H1 (cell line): ENCODE measurements at regions not wholly inside any gene's neighbourhood (a gene's known extent, or its start where the extent isn't known, plus 50 kb on each side); places are given as distances from the start of the nearest gene placed in this dataset.

Source experiments
- CTCF ChIA-PET: fragments of 300-600 bp; sonication (Branson Sonifier 250); formaldehyde crosslinking; loops from one replicate; lab custom pipeline; 2021; ENCODE audit not compliant: partially characterized antibody; lab: Charles Lee
- POLR2A ChIA-PET: fragments of 300-600 bp; sonication (Branson Sonifier 250); formaldehyde crosslinking; loops from one replicate; lab custom pipeline; 2021; ENCODE audit warnings: inconsistent platforms; ENCODE audit not compliant: partially characterized antibody; lab: Charles Lee
- DNase-seq, 2 experiments: peaks; one replicate each; pipeline versions ENCODE4 v3.0.0 to v3.0.0-alpha.2; 2010 to 2022; ENCODE audit warnings: low spot score in 2 of 2, low read depth in 1 of 2, mixed read lengths in 1 of 2
- FAIRE-seq: peaks from 2 replicates; lab custom pipeline; 2011; peaks lifted over from hg19 to GRCh38; lab: Jason Lieb, UNC
- H2AFZ ChIP-seq: 2 replicates; pipeline ENCODE4 v1.8.1; 2012; ENCODE audit warnings: low read length, inconsistent platforms
- H2AK5ac ChIP-seq: 2 replicates; pipeline ENCODE4 v1.6.1; 2013; ENCODE audit warnings: low read depth, low read length
- H2BK120ac ChIP-seq: replicated peaks from 2 replicates; pipeline ENCODE3; 2013; ENCODE audit warnings: low read depth, low read length, inconsistent platforms
- H2BK12ac ChIP-seq: 2 replicates; pipeline ENCODE4 v1.6.1; 2013; ENCODE audit warnings: low read depth, low read length
- H2BK15ac ChIP-seq: 2 replicates; pipeline ENCODE4 v1.6.1; 2013; ENCODE audit warnings: low read length
- H2BK20ac ChIP-seq: 2 replicates; pipeline ENCODE4 v1.6.1; 2013; ENCODE audit warnings: low read length
- H2BK5ac ChIP-seq: 2 replicates; pipeline ENCODE4 v1.6.1; 2013; ENCODE audit warnings: low read depth, low read length
- H3K14ac ChIP-seq: 2 replicates; pipeline ENCODE4 v1.6.1; 2013; ENCODE audit warnings: inconsistent platforms; ENCODE audit not compliant: insufficient read length
- H3K18ac ChIP-seq: 2 replicates; pipeline ENCODE4 v1.6.1; 2013; ENCODE audit warnings: low read length; ENCODE audit errors: extremely low read depth
- H3K23ac ChIP-seq: 2 replicates; pipeline ENCODE4 v1.6.1; 2013; ENCODE audit warnings: inconsistent platforms; ENCODE audit not compliant: insufficient read length
- H3K23me2 ChIP-seq: 2 replicates; pipeline ENCODE4 v1.6.1; 2013; ENCODE audit warnings: low read depth, low read length
- H3K27ac ChIP-seq: 2 replicates; pipeline ENCODE4 v1.6.1; 2011; ENCODE audit warnings: low read depth, low read length, inconsistent platforms
- H3K27me3 ChIP-seq, 4 experiments: replicated peaks in 1 of 4; 1 replicate in 1 of 4; 2 replicates in 3 of 4; pipeline versions ENCODE4 v1.6.1 to v1.8.1; 2011 to 2013; ENCODE audit warnings: low read length in 3 of 4, mild to moderate bottlenecking in 3 of 4, inconsistent platforms in 2 of 4, mixed read lengths in 2 of 4, moderate library complexity in 1 of 4; ENCODE audit not compliant: control insufficient read depth in 3 of 4, insufficient read depth in 3 of 4; ENCODE audit errors: extremely low read depth in 1 of 4
- H3K36me3 ChIP-seq, 4 experiments: 2 replicates each; pipeline versions ENCODE4 v1.6.1 to v1.8.1; 2011 to 2013; ENCODE audit warnings: mild to moderate bottlenecking in 4 of 4, low read length in 3 of 4, moderate library complexity in 2 of 4, control low read depth in 1 of 4, inconsistent platforms in 1 of 4; ENCODE audit not compliant: insufficient read depth in 4 of 4, control insufficient read depth in 2 of 4
- H3K4ac ChIP-seq: replicated peaks from 2 replicates; pipeline ENCODE3; 2013; ENCODE audit warnings: low read length, low read depth, mixed read lengths, inconsistent platforms; ENCODE audit not compliant: insufficient read length
- H3K4me1 ChIP-seq, 4 experiments: replicated peaks in 1 of 4; 1 replicate in 1 of 4; 2 replicates in 3 of 4; pipeline versions ENCODE4 v1.6.1 to v1.8.1; 2011 to 2013; ENCODE audit warnings: low read length in 3 of 4, inconsistent platforms in 2 of 4, mixed read lengths in 1 of 4; ENCODE audit not compliant: insufficient read depth in 4 of 4, control insufficient read depth in 3 of 4
- H3K4me2 ChIP-seq, 2 experiments: 2 replicates each; pipeline versions ENCODE4 v1.6.1 to v1.8.1; 2011 to 2013; ENCODE audit warnings: low read depth in 2 of 2, low read length in 2 of 2, control low read depth in 1 of 2, inconsistent platforms in 1 of 2, mild to moderate bottlenecking in 1 of 2; ENCODE audit not compliant: insufficient read depth in 1 of 2
- H3K4me3 ChIP-seq, 4 experiments: fragments of 200-600, 300-600 bp in 1 of 4; sonication (generic), shearing (Covaris generic), sonication (Bioruptor Twin) in 1 of 4; 2 replicates each; pipeline versions ENCODE4 v1.5.1 to v1.8.1; 2011 to 2016; ENCODE audit warnings: low read length in 4 of 4, low read depth in 3 of 4, control low read depth in 2 of 4, inconsistent platforms in 2 of 4, mild to moderate bottlenecking in 2 of 4, mixed read lengths in 1 of 4, moderate library complexity in 1 of 4; ENCODE audit not compliant: insufficient read depth in 2 of 4; ENCODE audit errors: extremely low read depth in 1 of 4
- H3K56ac ChIP-seq: replicated peaks from 2 replicates; pipeline ENCODE3; 2013; ENCODE audit warnings: low read depth, mild to moderate bottlenecking, mixed read lengths, low read length, inconsistent platforms; ENCODE audit not compliant: insufficient read length
- H3K79me1 ChIP-seq: 2 replicates; pipeline ENCODE4 v1.6.1; 2013; ENCODE audit warnings: low read depth, low read length, control low read depth
- H3K79me2 ChIP-seq, 2 experiments: 2 replicates each; pipeline versions ENCODE4 v1.6.1 to v1.8.1; 2012 to 2013; ENCODE audit warnings: low read length in 2 of 2, mild to moderate bottlenecking in 2 of 2, inconsistent platforms in 1 of 2; ENCODE audit not compliant: insufficient read depth in 2 of 2, control insufficient read depth in 1 of 2
- H3K9ac ChIP-seq, 4 experiments: replicated peaks in 1 of 4; 1 replicate in 1 of 4; 2 replicates in 3 of 4; pipeline versions ENCODE4 v1.6.1 to v1.8.1; 2011 to 2013; ENCODE audit warnings: low read depth in 3 of 4, low read length in 3 of 4, control low read depth in 2 of 4, mild to moderate bottlenecking in 2 of 4, moderate library complexity in 2 of 4, inconsistent platforms in 1 of 4; ENCODE audit errors: extremely low read depth in 1 of 4
- H3K9me3 ChIP-seq, 2 experiments: 2 replicates each; pipeline versions ENCODE4 v1.6.1 to v1.8.1; 2012 to 2013; ENCODE audit warnings: mild to moderate bottlenecking in 2 of 2, moderate library complexity in 2 of 2, control low read depth in 1 of 2, inconsistent platforms in 1 of 2, low read depth in 1 of 2, low read length in 1 of 2, mixed read lengths in 1 of 2; ENCODE audit not compliant: insufficient read depth in 2 of 2
- H4K20me1 ChIP-seq, 2 experiments: replicated peaks in 1 of 2; 2 replicates each; pipeline versions ENCODE3 to v1.8.1; 2011 to 2013; ENCODE audit warnings: inconsistent platforms in 2 of 2, low read length in 2 of 2, mild to moderate bottlenecking in 1 of 2; ENCODE audit not compliant: insufficient read depth in 2 of 2, control insufficient read depth in 1 of 2
- H4K5ac ChIP-seq: 2 replicates; pipeline ENCODE4 v1.6.1; 2013; ENCODE audit warnings: low read length, low read depth, mixed read lengths, inconsistent platforms; ENCODE audit not compliant: insufficient read length
- H4K8ac ChIP-seq: 2 replicates; pipeline ENCODE4 v1.8.0; 2013; ENCODE audit warnings: mild to moderate bottlenecking, moderate library complexity, low read length, inconsistent platforms; ENCODE audit not compliant: insufficient read depth; ENCODE audit errors: extremely low read depth
- H4K91ac ChIP-seq: replicated peaks from 2 replicates; pipeline ENCODE3; 2013; ENCODE audit warnings: low read length, mixed read lengths, inconsistent platforms; ENCODE audit not compliant: insufficient read length
- BRCA1 ChIP-seq: IDR thresholded peaks from 2 replicates; pipeline ENCODE4 v1.6.1; 2012; ENCODE audit warnings: low read depth, low read length, improper control_type of control experiment
- CHD1 ChIP-seq: IDR thresholded peaks from 2 replicates; pipeline ENCODE4 v1.6.1; 2012; ENCODE audit warnings: low read depth, low read length, improper control_type of control experiment
- CHD2 ChIP-seq: IDR thresholded peaks from 2 replicates; pipeline ENCODE4 v1.6.1; 2012; ENCODE audit warnings: low read length, improper control_type of control experiment
- CREB1 ChIP-seq: IDR thresholded peaks from 2 replicates; pipeline ENCODE4 v1.6.1; 2012; ENCODE audit warnings: inconsistent platforms
- CTBP2 ChIP-seq: IDR thresholded peaks from 2 replicates; pipeline ENCODE4 v1.7.0; 2011; ENCODE audit warnings: borderline replicate concordance, mild to moderate bottlenecking, moderate library complexity, mixed read lengths, low read length; ENCODE audit not compliant: insufficient read depth, insufficient read length
- FOSL1 ChIP-seq: IDR thresholded peaks from 2 replicates; pipeline ENCODE4 v1.6.1; 2011; ENCODE audit warnings: mild to moderate bottlenecking, low read depth, low read length, moderate library complexity; ENCODE audit not compliant: insufficient read depth
- GABPA ChIP-seq: IDR thresholded peaks from 2 replicates; pipeline ENCODE4 v1.6.1; 2011; ENCODE audit warnings: mild to moderate bottlenecking, low read length, moderate library complexity, borderline replicate concordance; ENCODE audit not compliant: insufficient read depth
- JUN ChIP-seq: IDR thresholded peaks from 2 replicates; pipeline ENCODE4 v1.6.1; 2011; ENCODE audit warnings: low read depth, mild to moderate bottlenecking, improper control_type of control experiment, low read length
- MAFK ChIP-seq: IDR thresholded peaks from 2 replicates; pipeline ENCODE4 v1.6.1; 2012; ENCODE audit warnings: low read depth, mild to moderate bottlenecking, improper control_type of control experiment, low read length
- PHF8 ChIP-seq: fragments of 200-600 bp; sonication (generic); conservative IDR thresholded peaks from 2 replicates; pipeline ENCODE4 v1.7.1; 2012; ENCODE audit warnings: low read depth, mild to moderate bottlenecking, inconsistent platforms, low read length, moderate library complexity
- POLR2A ChIP-seq, 2 experiments: IDR thresholded peaks; 1 replicate in 1 of 2; 2 replicates in 1 of 2; pipeline ENCODE4 v1.6.1; 2011; ENCODE audit warnings: low read depth in 2 of 2, low read length in 2 of 2, mild to moderate bottlenecking in 2 of 2; ENCODE audit errors: control extremely low read depth in 1 of 2
- POU5F1 ChIP-seq: IDR thresholded peaks from 2 replicates; pipeline ENCODE4 v1.6.1; 2011; ENCODE audit warnings: low read depth, mild to moderate bottlenecking, low read length, moderate library complexity
- RFX5 ChIP-seq: IDR thresholded peaks from 2 replicates; pipeline ENCODE4 v1.6.1; 2011; ENCODE audit warnings: low read depth, low read length, improper control_type of control experiment, borderline replicate concordance
- SRF ChIP-seq: IDR thresholded peaks from 2 replicates; pipeline ENCODE4 v1.6.1; 2011; ENCODE audit warnings: mild to moderate bottlenecking, low read depth, low read length, moderate library complexity
- TAF7 ChIP-seq: optimal IDR thresholded peaks from 2 replicates; pipeline ENCODE3; 2011; ENCODE audit warnings: low read depth, mild to moderate bottlenecking, inconsistent platforms, low read length, moderate library complexity, borderline replicate concordance
- TBP ChIP-seq: IDR thresholded peaks from 2 replicates; pipeline ENCODE4 v1.6.1; 2011; ENCODE audit warnings: low read depth, low read length, improper control_type of control experiment
- WGBS, 2 experiments: shearing (Covaris generic) in 1 of 2; methylation state at CpG; one replicate each; pipeline versions ENCODE4 v1.1.6 to v1.1.7; 2013 to 2015; ENCODE audit warnings: low lambda C conversion rate in 2 of 2, mixed read lengths in 2 of 2, inconsistent platforms in 1 of 2, low coverage in 1 of 2, missing lambda C conversion rate in 1 of 2; ENCODE audit not compliant: insufficient replicate concordance in 2 of 2, insufficient coverage in 1 of 2, insufficient read length in 1 of 2; ENCODE audit errors: extremely low coverage in 1 of 2, missing lambda C conversion rate in 1 of 2; 5-methylcytosine and 5-hydroxymethylcytosine counted together

- Histone ChIP-seq H4K20me1 (no peaks in the 10 kb centered on the region), H3K4me3 (no peak overlapping the region), H2BK20ac (no peak overlapping the region), H4K8ac (no peak overlapping the region), H3K56ac (no peak overlapping the region), H2BK120ac (no peak overlapping the region), H3K14ac (no peak overlapping the region), H2BK12ac (no peak overlapping the region), H3K4me2 (no peak overlapping the region), H3K36me3 (no peaks in the 10 kb centered on the region; a peak in 1 of 8 replicates), H4K91ac (no peak overlapping the region), H3K23me2 (no peaks in the 10 kb centered on the region), H2BK15ac (no peak overlapping the region), H3K4me1 (peaks cover 0 to 6% (median under 1%) of the 10 kb centered on the region in 4 experiments; a peak in 2 of 7 replicates), H4K5ac (no peak overlapping the region), H3K18ac (no peak overlapping the region), H3K9ac (no peak overlapping the region), H3K4ac (no peak overlapping the region), H2AFZ (no peak overlapping the region), H3K27ac (no peak overlapping the region), H3K9me3 (no peaks in the 10 kb centered on the region), H3K79me1 (no peaks in the 10 kb centered on the region), H2AK5ac (peak overlapping the region; percentile 39; the same call in 1 of the 2 replicates), H3K27me3 (no peaks in the 10 kb centered on the region), H2BK5ac (no peak overlapping the region), H3K79me2 (no peaks in the 10 kb centered on the region), H3K23ac (no peak overlapping the region)
- no peak for DNase-seq
- FAIRE-seq = no peak
- ChIA-PET CTCF (interaction anchor here (1.1 to 12.1 kb wide), 9 partner anchors 9 to 208 kb away, joined by 3 to 160 read pairs (median 14); no protein-coding TSS in a partner anchor), POLR2A (interaction anchor here (0.7 kb wide), 1 partner anchor 8 kb away, joined by 3 read pairs; no protein-coding TSS in a partner anchor)
- WGBS, 2 experiments = 91% methylated on average over 8 of the region's 8 CpGs; no CpG with 5 or more reads in 1 of the 2 experiments
- no peak for TF ChIP-seq JUN
- no peak for TF ChIP-seq PHF8
- no peak for TF ChIP-seq POLR2A (IDR thresholded peaks at IDR 0.05; ENCODE audit: control extremely low read depth in 1 of 2, low read depth in 2 of 2, low read length in 2 of 2)
- no peak for TF ChIP-seq BRCA1
- no peak for TF ChIP-seq POU5F1
- TF ChIP-seq FOSL1 = no peak
- TF ChIP-seq CREB1 = no peak
- TF ChIP-seq CHD2 = no peak
- no peak for TF ChIP-seq TBP
- no peak for TF ChIP-seq CHD1
- TF ChIP-seq MAFK = no peak
- no peak for TF ChIP-seq RFX5
- no peak for TF ChIP-seq SRF
- TF ChIP-seq GABPA = no peak
- no peak for TF ChIP-seq CTBP2
- no peak for TF ChIP-seq TAF7
Observed at GRCh38 chr11:119531623-119532022, 108.7 kb upstream of the THY1 start.
